Natural killer cell treated with Interleukin-12 subunit alpha and Interleukin-12 subunit beta and Interleukin-15 and Interleukin-18, amount 100 ng/mL, for 72 hours (primary cell): ENCODE measurements at regions not wholly inside any gene's neighbourhood (a gene's known extent, or its start where the extent isn't known, plus 50 kb on each side); places are given as distances from the start of the nearest gene placed in this dataset.

ENCODE experiments used
- ATAC-seq, 2 donors: fragments of 150-1000 bp; cut with Tn5 transposase in 1 of 2; sonication (Bioruptor Pico), chemical (Tn5 transposase) in 1 of 2; 2 replicates each; pipeline ENCODE4 v1.10.0; 2021
- DNase-seq: peaks from one replicate; pipeline ENCODE4 v3.0.0; 2022; ENCODE audit warnings: low spot score
- H3K27ac Mint-ChIP-seq, 2 donors: 1 replicate in 1 of 2; 2 replicates in 1 of 2; pipeline ENCODE4 v1.8.0; 2022; ENCODE audit warnings: mixed read lengths in 2 of 2, mild to moderate bottlenecking in 1 of 2, moderate library complexity in 1 of 2
- H3K27me3 Mint-ChIP-seq, 2 donors: 1 replicate in 1 of 2; 2 replicates in 1 of 2; pipeline ENCODE4 v1.8.0; 2022; ENCODE audit warnings: mixed read lengths in 2 of 2
- H3K36me3 Mint-ChIP-seq: one replicate; pipeline ENCODE4 v1.8.0; 2022; ENCODE audit warnings: mixed read lengths
- H3K4me1 Mint-ChIP-seq, 2 donors: 1 replicate in 1 of 2; 2 replicates in 1 of 2; pipeline ENCODE4 v1.8.0; 2022; ENCODE audit warnings: low read depth in 2 of 2, mixed read lengths in 2 of 2, mild to moderate bottlenecking in 1 of 2
- H3K4me3 Mint-ChIP-seq: one replicate; pipeline ENCODE4 v1.8.0; 2022; ENCODE audit warnings: mixed read lengths
- H3K9me3 Mint-ChIP-seq: 2 replicates; pipeline ENCODE4 v1.8.0; 2022; ENCODE audit warnings: mixed read lengths

DNA sequence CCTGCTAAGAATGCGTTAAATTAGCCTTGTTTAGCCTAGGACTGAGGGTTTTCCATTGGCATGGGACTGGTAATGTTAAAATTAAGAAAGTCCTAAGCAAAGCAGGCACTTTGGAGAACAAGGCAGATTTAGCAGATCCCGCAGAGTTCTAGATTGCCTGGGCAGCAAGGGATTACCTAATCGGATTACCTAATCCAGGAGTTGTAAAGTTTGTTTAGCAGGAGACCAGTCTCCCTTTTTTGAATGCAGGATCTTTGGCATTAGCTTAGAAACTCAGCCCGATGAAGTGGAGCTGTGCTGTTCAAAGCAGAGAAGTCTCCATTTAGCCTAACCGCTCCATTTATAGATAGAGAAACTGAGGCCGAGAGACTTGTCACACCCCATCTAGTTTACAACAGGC lies 206.0 kb downstream of the DMRT2 start:
- H3K4me1 Mint-ChIP-seq: no peaks in the 10 kb centered on the region
- no peak overlapping the region for H3K27ac Mint-ChIP-seq
- DNase-seq: no peak
- H3K36me3 Mint-ChIP-seq: no peaks in the 10 kb centered on the region
- ATAC-seq: no peak
- H3K4me3 Mint-ChIP-seq: no peak overlapping the region
- H3K27me3 Mint-ChIP-seq: peaks cover 6 to 8% of the 10 kb centered on the region in 2 donors
- no peaks in the 10 kb centered on the region for H3K9me3 Mint-ChIP-seq

DNA sequence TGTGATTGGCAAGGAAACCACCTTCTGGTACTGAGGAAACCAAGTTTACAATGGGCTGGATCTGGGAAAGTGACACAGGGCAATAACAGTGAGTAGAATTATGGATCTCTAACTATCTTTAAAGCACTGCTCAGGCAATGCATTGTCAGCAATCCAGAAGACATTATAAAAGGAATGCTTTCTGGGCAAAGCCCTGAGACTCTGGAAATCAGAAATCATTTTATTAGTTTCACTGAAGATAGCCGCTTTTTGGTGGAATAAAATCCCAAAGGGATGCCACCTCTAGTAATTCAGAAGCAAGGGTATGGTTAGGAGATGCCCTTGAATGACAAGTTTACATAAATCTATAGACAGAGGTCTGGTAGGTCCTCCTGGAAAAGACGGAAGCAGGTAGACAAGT lies 211.1 kb downstream of the DMRT2 start:
- ATAC-seq: no peak
- H3K4me3 Mint-ChIP-seq: no peak overlapping the region

DNA sequence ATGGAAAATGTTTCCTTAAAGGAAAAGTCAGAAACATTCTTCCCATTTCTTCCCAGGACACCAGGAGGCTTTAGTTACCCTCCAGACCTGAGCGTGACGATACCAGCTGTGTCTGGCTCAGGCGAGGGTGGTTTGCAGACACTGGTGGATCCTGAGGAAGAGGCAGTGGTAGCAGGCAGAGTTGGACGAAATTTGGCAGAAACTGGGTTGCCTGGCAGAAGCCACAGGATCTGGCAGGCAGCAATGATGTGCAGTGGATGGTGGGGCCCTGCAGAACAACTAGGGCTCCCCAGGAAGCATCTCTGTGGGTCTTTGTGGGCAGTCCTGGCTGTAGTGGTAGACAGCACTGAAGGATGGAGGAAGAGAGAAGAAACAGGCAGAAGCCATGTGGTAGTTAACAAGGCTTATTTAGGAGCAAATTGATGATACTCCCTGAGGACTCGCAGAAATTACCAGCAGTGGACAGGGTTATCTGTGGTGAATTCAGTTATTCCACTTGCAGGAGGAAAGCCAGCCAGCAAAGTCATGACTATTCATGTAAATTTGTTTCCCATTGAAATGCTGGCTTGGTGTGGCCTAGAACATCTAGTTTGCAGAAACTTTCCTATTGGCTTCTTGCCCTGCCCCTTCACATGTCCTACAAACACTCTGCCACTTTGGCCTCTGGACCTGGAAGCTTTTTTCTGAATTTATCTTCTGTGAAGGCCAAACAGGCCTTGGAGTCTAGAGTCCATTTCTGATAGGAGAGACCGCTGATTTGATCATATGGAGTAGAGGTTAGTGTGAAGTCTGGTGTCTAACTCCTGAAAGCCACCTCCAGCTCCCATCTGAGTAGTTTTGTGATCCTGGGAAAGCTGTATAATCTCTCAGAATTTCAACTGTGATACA lies 212.0 kb downstream of the DMRT2 start:
- no peak overlapping the region for H3K4me3 Mint-ChIP-seq
- DNase-seq (no peak), ATAC-seq (no peak)
- H3K27ac Mint-ChIP-seq: no peak overlapping the region
- H3K4me1 Mint-ChIP-seq: no peaks in the 10 kb centered on the region
- H3K27me3 Mint-ChIP-seq: peaks cover 3 to 13% of the 10 kb centered on the region in 2 donors
- H3K36me3 Mint-ChIP-seq: no peaks in the 10 kb centered on the region
- H3K9me3 Mint-ChIP-seq: peaks cover 3% of the 10 kb centered on the region

More for the DNA sequence above, 211.1 kb downstream of the DMRT2 start:
- no peak overlapping the region for H3K27ac Mint-ChIP-seq
- peaks cover 6 to 19% of the 10 kb centered on the region in 2 donors for H3K27me3 Mint-ChIP-seq
- peaks cover 3% of the 10 kb centered on the region for H3K9me3 Mint-ChIP-seq
- H3K36me3 Mint-ChIP-seq: no peaks in the 10 kb centered on the region
- H3K4me1 Mint-ChIP-seq: no peaks in the 10 kb centered on the region
- no peak for DNase-seq

DNA sequence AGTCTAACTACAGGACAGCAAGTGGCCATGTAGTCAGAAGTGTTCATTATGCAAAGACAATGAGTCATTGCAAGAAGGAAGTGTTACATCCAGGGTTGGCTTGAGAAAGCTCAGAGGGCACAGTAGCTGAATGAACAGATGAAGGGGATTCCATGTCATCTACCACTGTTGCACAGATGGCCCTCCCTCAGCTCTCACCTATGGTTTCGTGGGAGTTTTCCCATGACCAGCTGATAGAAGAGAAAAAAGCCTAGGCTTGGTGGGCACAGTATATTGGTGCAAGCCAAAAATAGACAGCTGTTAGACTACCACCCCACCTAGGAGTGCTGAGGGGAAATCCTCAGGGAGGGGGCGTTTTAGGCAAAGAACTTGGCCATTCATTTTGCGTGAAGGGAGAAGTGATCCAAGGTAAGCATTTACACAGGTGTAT lies 217.0 kb downstream of the DMRT2 start:
- ATAC-seq (no peak), DNase-seq (no peak)
- peaks cover 3% of the 10 kb centered on the region for H3K9me3 Mint-ChIP-seq
- no peak overlapping the region for H3K4me3 Mint-ChIP-seq
- no peaks in the 10 kb centered on the region for H3K36me3 Mint-ChIP-seq
- H3K27ac Mint-ChIP-seq: no peak overlapping the region
- H3K4me1 Mint-ChIP-seq: peaks cover 4 to 6% of the 10 kb centered on the region in 2 donors
- peaks cover 3 to 12% of the 10 kb centered on the region in 2 donors for H3K27me3 Mint-ChIP-seq

DNA sequence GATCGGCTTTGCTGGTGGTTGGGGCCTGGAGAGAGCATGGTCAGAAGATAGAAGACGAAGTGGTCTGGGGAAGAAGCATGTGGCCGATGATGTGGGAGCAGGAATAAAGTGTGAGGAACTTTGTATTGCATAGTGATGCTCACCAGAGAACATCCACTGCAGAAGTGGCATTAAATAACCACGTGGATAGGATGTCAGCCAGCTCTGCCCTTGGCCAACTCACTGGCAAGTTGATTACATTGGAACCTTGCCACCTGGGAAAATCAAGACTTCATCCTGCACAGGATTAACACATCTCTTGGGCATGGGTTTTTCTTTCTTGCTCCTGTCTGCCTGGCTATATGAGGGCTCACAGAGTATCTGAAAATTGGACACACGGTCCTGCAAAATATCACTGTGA lies 217.4 kb downstream of the DMRT2 start:
- H3K9me3 Mint-ChIP-seq: peaks cover 3% of the 10 kb centered on the region
- no peak for DNase-seq
- peaks cover 3 to 12% of the 10 kb centered on the region in 2 donors for H3K27me3 Mint-ChIP-seq
- no peak for ATAC-seq
- H3K4me1 Mint-ChIP-seq: peaks cover 4 to 6% of the 10 kb centered on the region in 2 donors
- no peaks in the 10 kb centered on the region for H3K36me3 Mint-ChIP-seq
- H3K4me3 Mint-ChIP-seq: no peak overlapping the region
- no peak overlapping the region for H3K27ac Mint-ChIP-seq

DNA sequence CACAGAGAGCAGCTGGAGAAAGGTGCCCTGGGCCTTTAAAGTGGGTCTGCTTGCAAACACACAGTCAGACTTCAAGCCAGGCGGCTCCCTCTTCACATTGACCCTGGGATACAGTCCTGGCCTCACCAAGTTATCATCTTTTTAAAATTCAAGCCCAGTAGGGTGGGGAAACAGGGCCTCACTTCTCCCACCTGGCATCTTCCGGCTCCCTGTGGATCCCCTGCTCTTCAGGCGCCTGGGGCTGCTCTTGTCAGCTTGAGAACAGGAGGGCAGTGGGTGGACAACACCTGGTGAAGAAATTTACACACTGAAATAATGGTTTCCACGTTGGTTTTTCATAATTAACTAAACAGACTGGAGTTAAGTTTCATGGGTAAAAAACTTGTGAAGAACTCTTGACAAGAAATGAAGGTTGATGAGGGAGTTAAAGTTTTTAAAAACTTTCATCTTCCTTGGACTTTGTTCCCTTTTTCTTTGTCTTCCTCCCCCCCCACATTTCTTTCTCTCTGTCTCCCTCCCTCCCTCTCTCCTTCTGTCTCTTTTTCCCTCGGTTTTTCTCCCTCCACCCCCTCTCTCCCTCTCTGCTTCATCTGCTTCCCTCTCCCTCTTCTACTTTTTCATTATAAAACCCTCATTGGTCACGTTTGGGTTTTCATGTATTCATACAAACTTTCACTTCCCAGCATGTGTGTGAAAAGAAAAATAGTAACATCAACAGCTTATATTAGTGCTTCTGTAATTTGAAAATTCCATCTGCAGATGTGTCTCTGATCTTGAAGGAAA lies 219.6 kb downstream of the DMRT2 start:
- DNase-seq: no peak
- no peaks in the 10 kb centered on the region for H3K9me3 Mint-ChIP-seq
- H3K27me3 Mint-ChIP-seq: peaks cover 0 to 2% of the 10 kb centered on the region in 2 donors
- H3K36me3 Mint-ChIP-seq: no peaks in the 10 kb centered on the region
- H3K4me1 Mint-ChIP-seq: peaks cover 4 to 6% of the 10 kb centered on the region in 2 donors
- H3K4me3 Mint-ChIP-seq: no peak overlapping the region
- ATAC-seq: no peak
- H3K27ac Mint-ChIP-seq: no peak overlapping the region

DNA sequence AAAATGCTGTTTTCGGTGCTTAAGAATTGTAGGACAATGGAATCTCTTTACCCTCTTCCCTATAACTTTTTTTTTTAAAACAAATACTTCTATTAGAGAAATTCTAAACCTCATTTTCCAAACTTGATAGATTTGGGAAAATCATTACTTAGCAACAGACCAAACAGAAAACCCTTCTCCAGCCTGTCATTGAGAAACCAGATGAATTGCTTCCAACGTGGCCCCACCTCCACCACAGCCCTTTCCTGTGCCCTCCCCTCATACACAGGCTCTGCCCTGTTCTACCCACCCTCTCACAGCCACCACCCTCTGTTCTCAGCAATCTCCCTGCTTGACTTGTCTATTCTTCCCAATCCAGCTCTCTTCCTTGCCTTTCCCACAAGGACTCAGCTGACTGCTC lies 221.2 kb downstream of the DMRT2 start:
- H3K4me1 Mint-ChIP-seq: peaks cover 4 to 6% of the 10 kb centered on the region in 2 donors
- no peak overlapping the region for H3K27ac Mint-ChIP-seq
- H3K9me3 Mint-ChIP-seq: no peaks in the 10 kb centered on the region
- ATAC-seq: no peak
- no peak overlapping the region for H3K4me3 Mint-ChIP-seq
- no peak for DNase-seq
- H3K36me3 Mint-ChIP-seq: no peaks in the 10 kb centered on the region
- peaks cover 4 to 11% of the 10 kb centered on the region in 2 donors for H3K27me3 Mint-ChIP-seq

DNA sequence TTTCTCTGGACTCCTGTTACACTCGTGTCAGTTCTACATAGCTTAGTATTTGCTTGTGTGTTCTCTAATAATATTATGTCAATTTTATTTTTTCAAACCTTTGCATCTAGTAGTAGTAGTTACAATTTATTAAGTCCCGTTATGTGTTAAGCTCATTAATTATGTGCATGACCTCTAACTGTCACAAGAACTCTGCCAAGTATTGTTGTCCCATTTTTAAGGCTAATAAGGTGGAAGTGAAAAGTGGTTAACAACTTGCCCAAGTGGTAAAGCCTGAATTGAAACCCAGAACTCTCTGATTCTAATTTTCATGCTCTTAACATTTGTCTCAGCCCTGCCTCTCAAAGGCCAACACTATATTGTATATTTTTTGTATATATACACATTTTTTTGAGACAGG lies 221.6 kb downstream of the DMRT2 start:
- Mint-ChIP-seq H3K27ac (no peak overlapping the region), H3K4me3 (no peak overlapping the region), H3K4me1 (peaks cover 4 to 6% of the 10 kb centered on the region in 2 donors), H3K36me3 (no peaks in the 10 kb centered on the region), H3K27me3 (peaks cover 7 to 16% of the 10 kb centered on the region in 2 donors), H3K9me3 (no peaks in the 10 kb centered on the region)
- no peak for DNase-seq
- no peak for ATAC-seq

DNA sequence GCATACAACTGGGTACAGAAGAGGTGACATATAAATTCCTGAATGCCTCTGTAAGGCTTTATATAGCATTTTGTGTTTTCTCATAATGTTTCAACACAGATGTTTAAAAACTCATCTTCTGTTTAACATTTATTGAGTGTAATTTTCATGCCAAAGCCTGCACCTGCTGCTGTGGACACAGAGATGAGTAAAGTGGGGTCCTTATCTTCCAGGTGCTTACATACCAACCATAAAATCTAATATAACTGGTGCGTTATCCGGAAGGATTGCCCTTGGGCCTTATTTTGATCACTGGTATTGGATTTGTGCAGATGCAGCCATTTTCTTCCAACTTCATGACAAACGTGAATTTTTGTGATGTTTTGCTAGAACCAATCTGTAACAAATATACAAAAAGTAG lies 222.3 kb downstream of the DMRT2 start:
- Mint-ChIP-seq H3K36me3 (no peaks in the 10 kb centered on the region), H3K27ac (no peak overlapping the region), H3K9me3 (no peaks in the 10 kb centered on the region), H3K4me3 (no peak overlapping the region), H3K27me3 (peaks cover 7 to 16% of the 10 kb centered on the region in 2 donors), H3K4me1 (peaks cover 4 to 6% of the 10 kb centered on the region in 2 donors)
- no peak for DNase-seq
- ATAC-seq: no peak

DNA sequence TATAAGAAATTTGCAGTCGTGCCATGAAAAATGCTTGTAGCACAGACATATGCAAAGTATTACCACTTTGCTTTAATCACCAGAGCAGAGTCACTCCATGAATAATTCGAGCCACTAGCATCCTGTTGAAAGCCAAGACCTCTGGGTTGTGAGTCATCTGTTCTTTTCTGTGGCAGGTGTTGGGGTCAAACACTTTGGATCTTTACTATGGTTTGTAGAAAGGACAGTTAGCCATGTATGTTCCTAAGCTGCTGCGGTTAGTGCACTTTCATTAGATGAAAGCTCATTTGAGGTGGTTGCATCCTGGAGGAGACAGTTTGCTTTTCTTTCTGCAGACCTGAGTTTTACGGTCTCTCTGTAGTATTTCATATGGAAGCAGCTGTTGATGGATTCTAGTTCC lies 223.7 kb downstream of the DMRT2 start:
- no peak overlapping the region for H3K4me3 Mint-ChIP-seq
- H3K9me3 Mint-ChIP-seq: no peaks in the 10 kb centered on the region
- no peaks in the 10 kb centered on the region for H3K36me3 Mint-ChIP-seq
- no peak overlapping the region for H3K27ac Mint-ChIP-seq
- peaks cover 9 to 16% of the 10 kb centered on the region in 2 donors for H3K27me3 Mint-ChIP-seq
- DNase-seq: no peak
- no peak for ATAC-seq
- H3K4me1 Mint-ChIP-seq: peaks cover 4 to 6% of the 10 kb centered on the region in 2 donors

DNA sequence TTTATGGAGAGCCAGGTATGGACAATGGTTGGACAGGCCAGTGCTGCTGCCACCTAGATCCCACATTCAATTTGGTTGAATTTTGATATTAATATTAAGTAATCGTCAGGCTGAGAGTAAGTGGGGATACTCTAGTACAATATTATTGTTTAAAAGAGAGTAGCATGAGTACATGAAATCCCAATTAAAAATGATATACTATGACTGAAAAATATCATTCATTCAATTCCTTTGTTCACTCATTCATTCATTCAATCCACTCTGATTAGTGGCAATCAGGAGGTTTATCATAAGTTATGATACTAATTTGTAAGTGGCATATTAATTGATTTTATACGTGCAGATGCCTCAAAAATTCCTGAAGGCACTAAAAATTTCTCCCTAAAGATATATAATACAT lies 224.2 kb downstream of the DMRT2 start:
- Mint-ChIP-seq H3K4me1 (peaks cover 4 to 6% of the 10 kb centered on the region in 2 donors), H3K27me3 (peaks cover 9 to 16% of the 10 kb centered on the region in 2 donors), H3K27ac (no peak overlapping the region), H3K36me3 (no peaks in the 10 kb centered on the region), H3K4me3 (no peak overlapping the region), H3K9me3 (no peaks in the 10 kb centered on the region)
- DNase-seq (no peak), ATAC-seq (no peak)

DNA sequence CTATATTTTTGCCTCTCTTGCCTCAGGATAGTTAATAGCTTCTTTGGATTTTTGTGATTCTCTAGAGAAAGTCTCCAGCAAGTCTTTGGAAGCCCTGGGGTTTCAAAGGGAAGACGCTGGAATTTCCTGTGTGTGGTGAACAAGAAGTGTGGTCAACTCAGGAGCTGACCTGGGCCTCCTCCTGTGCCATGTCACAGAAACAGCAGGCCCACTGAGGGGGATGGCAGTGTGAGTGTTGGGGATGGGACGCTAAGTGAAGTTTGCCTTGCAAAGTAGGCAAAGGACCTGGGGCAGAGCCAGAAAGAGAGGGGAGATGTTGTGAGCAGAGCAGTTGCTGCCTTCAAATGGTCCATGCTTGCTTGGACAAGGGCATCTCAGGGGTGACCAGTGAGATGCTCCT lies 226.3 kb downstream of the DMRT2 start:
- Mint-ChIP-seq H3K4me1 (peaks cover 3 to 4% of the 10 kb centered on the region in 2 donors), H3K27ac (no peak overlapping the region), H3K9me3 (no peaks in the 10 kb centered on the region)

DNA sequence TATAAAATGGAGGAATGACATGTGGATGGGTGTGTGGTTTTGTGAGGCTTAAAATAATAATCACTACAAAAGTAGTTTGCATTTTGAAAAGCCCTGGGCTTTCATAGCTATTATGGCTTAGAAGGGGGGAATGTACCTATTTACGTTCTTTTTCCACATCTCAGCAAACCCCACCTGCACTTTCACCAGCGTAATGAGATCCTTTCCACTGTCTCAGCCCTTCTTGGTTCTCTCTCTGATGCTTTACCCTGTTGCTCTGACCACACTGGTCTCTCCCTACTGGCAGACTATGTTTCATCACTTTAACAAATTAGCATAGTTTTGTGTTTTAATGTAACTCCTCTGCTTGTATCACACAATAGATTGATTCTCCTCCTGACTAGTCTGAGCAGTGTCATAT lies 234.6 kb downstream of the DMRT2 start:
- DNase-seq (no peak), ATAC-seq (no peak)
- Mint-ChIP-seq H3K9me3 (peaks cover 4% of the 10 kb centered on the region), H3K4me1 (no peaks in the 10 kb centered on the region), H3K27ac (no peak overlapping the region), H3K4me3 (no peak overlapping the region), H3K27me3 (peaks cover 0 to 8% of the 10 kb centered on the region in 2 donors), H3K36me3 (no peaks in the 10 kb centered on the region)

More for the DNA sequence above, 226.3 kb downstream of the DMRT2 start:
- Mint-ChIP-seq H3K27me3 (peaks cover 9 to 16% of the 10 kb centered on the region in 2 donors), H3K36me3 (no peaks in the 10 kb centered on the region), H3K4me3 (no peak overlapping the region)
- DNase-seq: no peak
- ATAC-seq: no peak

DNA sequence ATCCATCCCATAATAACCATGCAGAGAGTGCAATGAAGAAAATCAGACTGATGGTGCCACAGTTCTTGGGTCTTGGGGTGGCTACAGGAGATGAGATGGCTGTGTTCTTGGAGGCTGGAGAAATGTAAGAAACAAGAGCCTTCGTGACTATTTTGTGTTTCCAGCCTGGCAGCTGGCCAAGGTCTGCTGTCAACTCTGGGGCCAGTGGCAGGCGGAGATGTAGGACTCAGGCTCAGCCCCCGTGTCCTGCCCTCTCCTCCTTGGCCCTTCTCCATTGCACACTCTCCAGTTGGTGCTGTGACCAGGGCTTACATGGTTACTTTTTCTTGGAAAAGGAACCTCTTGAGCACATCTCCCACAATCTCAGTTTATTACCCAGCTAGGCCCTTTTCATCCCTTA lies 235.4 kb downstream of the DMRT2 start:
- peaks cover 0 to 8% of the 10 kb centered on the region in 2 donors for H3K27me3 Mint-ChIP-seq
- H3K36me3 Mint-ChIP-seq: no peaks in the 10 kb centered on the region
- H3K4me3 Mint-ChIP-seq: no peak overlapping the region
- peaks cover 4% of the 10 kb centered on the region for H3K9me3 Mint-ChIP-seq
- DNase-seq (no peak), ATAC-seq (no peak)
- H3K27ac Mint-ChIP-seq: no peak overlapping the region
- H3K4me1 Mint-ChIP-seq: no peaks in the 10 kb centered on the region
